ENCODE measurements at regions not wholly inside any gene's neighbourhood (a gene's known extent, or its start where the extent isn't known, plus 50 kb on each side); places are given as distances from the start of the nearest gene placed in this dataset.

GRCh38 chr11:69935941-69936505 lies 116.8 kb upstream of the FGF3 start:
- no peak for ATAC-seq
- BruUV-seq (replicated peaks) = no TSS peak
- ChIA-PET CTCF (no interaction called here), POLR2A (no interaction called here)
- Histone ChIP-seq H3K9me3 (ENCODE audit: control insufficient read depth, insufficient read depth, low read depth, low read length) (no peaks in the 10 kb centered on the region), H3K36me3 (ENCODE audit: control insufficient read depth, insufficient read depth, low read length) (no peaks in the 10 kb centered on the region), H3K4me3 (ENCODE audit: low read depth in 2 of 2, low read length in 2 of 2) (no peak overlapping the region), H3K27me3 (ENCODE audit: control insufficient read depth, insufficient read depth, low read length) (peaks cover 6% of the 10 kb centered on the region), H3K4me1 (ENCODE audit: control insufficient read depth, insufficient read depth, low read length) (no peaks in the 10 kb centered on the region), H3K27ac (ENCODE audit: low read length) (no peak overlapping the region)
- DNase-seq (ENCODE audit: low read depth, low spot score) = no peak
- no peak for TF ChIP-seq SIN3A (IDR thresholded peaks at IDR 0.05; ENCODE audit: borderline replicate concordance, insufficient read depth, low read depth, low read length)
- no peak for TF ChIP-seq REST (IDR thresholded peaks at IDR 0.05; ENCODE audit: insufficient read depth in 1 of 2, low read depth in 2 of 2, low read length in 1 of 2)
- no peak for TF ChIP-seq CTCF (IDR thresholded peaks at IDR 0.05)
- TF ChIP-seq TCF7L2 (IDR thresholded peaks at IDR 0.05; ENCODE audit: low read depth, low read length) = no peak
- no peak for TF ChIP-seq POLR2AphosphoS5 (IDR thresholded peaks at IDR 0.05; ENCODE audit: low read depth, low read length)
- intact Hi-C loops (cut with micrococcal nuclease; ENCODE audit: unreplicated experiment) = no loop called here
- in situ Hi-C loops (cut with HindIII; ENCODE audit: low pct_unique_long_range_greater_than_20kb, low sequenced_read_pairs) = no loop called here

GRCh38 chr11:69936771-69937170 lies 117.6 kb upstream of the FGF3 start:
- ATAC-seq (no peak), DNase-seq (ENCODE audit: low read depth, low spot score) (no peak)
- BruUV-seq (replicated peaks) = no TSS peak
- H3K36me3 ChIP-seq (ENCODE audit: control insufficient read depth, insufficient read depth, low read length) = no peaks in the 10 kb centered on the region
- in situ Hi-C loops (cut with HindIII; ENCODE audit: low pct_unique_long_range_greater_than_20kb, low sequenced_read_pairs) = no loop called here
- no peak for TF ChIP-seq TCF7L2 (IDR thresholded peaks at IDR 0.05; ENCODE audit: low read depth, low read length)
- TF ChIP-seq REST (IDR thresholded peaks at IDR 0.05; ENCODE audit: insufficient read depth in 1 of 2, low read depth in 2 of 2, low read length in 1 of 2) = no peak
- TF ChIP-seq SIN3A (IDR thresholded peaks at IDR 0.05; ENCODE audit: borderline replicate concordance, insufficient read depth, low read depth, low read length) = no peak
- TF ChIP-seq CTCF (IDR thresholded peaks at IDR 0.05) = no peak
- no peak for TF ChIP-seq POLR2AphosphoS5 (IDR thresholded peaks at IDR 0.05; ENCODE audit: low read depth, low read length)
- no peak overlapping the region for H3K4me3 ChIP-seq (ENCODE audit: low read depth in 2 of 2, low read length in 2 of 2)
- ChIA-PET CTCF (no interaction called here), POLR2A (no interaction called here)
- H3K27me3 ChIP-seq (ENCODE audit: control insufficient read depth, insufficient read depth, low read length) = peaks cover 6% of the 10 kb centered on the region
- H3K27ac ChIP-seq (ENCODE audit: low read length) = no peak overlapping the region
- intact Hi-C loops (cut with micrococcal nuclease; ENCODE audit: unreplicated experiment) = no loop called here
- no peaks in the 10 kb centered on the region for H3K9me3 ChIP-seq (ENCODE audit: control insufficient read depth, insufficient read depth, low read depth, low read length)
- H3K4me1 ChIP-seq (ENCODE audit: control insufficient read depth, insufficient read depth, low read length) = no peaks in the 10 kb centered on the region

Data from Panc1 (cell line).